ENCODE measurements at regions not wholly inside any gene's neighbourhood (a gene's known extent, or its start where the extent isn't known, plus 50 kb on each side); places are given as distances from the start of the nearest gene placed in this dataset.
A peak's percentile ranks its signal among the peaks of the same experiment; 100 is the strongest.

DNA sequence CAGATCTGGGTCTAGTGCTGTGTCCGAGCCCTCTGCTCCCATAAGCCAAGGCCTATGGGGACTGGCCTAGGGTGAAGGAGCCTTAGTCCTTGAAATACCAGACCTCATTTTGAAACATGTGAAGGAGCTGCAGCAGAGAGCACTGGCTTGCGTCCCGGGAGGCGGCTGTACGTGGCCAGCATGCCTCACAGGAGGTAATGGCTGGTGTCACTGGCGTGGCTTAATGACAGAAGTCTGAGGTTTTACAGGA lies 72.7 kb upstream of the OTOS start:
- TF ChIP-seq, protein P1, sequence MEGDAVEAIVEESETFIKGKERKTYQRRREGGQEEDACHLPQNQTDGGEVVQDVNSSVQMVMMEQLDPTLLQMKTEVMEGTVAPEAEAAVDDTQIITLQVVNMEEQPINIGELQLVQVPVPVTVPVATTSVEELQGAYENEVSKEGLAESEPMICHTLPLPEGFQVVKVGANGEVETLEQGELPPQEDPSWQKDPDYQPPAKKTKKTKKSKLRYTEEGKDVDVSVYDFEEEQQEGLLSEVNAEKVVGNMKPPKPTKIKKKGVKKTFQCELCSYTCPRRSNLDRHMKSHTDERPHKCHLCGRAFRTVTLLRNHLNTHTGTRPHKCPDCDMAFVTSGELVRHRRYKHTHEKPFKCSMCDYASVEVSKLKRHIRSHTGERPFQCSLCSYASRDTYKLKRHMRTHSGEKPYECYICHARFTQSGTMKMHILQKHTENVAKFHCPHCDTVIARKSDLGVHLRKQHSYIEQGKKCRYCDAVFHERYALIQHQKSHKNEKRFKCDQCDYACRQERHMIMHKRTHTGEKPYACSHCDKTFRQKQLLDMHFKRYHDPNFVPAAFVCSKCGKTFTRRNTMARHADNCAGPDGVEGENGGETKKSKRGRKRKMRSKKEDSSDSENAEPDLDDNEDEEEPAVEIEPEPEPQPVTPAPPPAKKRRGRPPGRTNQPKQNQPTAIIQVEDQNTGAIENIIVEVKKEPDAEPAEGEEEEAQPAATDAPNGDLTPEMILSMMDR (IDR thresholded peaks at IDR 0.05): no peak
- TF ChIP-seq POLR2A (IDR thresholded peaks at IDR 0.05): no peak
- H3K4me3 ChIP-seq: no peak overlapping the region
- intact Hi-C loops (cut with DNase I): no loop called here
- 44 to 78% (median 62%) methylated on average over 5 to 6 of the region's 6 CpGs for WGBS, 4 donors
- no peaks in the 10 kb centered on the region for H3K9me3 ChIP-seq (replicated peaks in 1 of 3)
- no peaks in the 10 kb centered on the region for H3K27me3 ChIP-seq
- no peak overlapping the region for H3K27ac ChIP-seq
- peak in 5 of 7 donors; percentile 38 to 63 (median 57) for DNase-seq
- no peaks in the 10 kb centered on the region for H3K36me3 ChIP-seq (replicated peaks in 1 of 2)
- no peaks in the 10 kb centered on the region for H3K4me1 ChIP-seq (replicated peaks in 1 of 2)

DNA sequence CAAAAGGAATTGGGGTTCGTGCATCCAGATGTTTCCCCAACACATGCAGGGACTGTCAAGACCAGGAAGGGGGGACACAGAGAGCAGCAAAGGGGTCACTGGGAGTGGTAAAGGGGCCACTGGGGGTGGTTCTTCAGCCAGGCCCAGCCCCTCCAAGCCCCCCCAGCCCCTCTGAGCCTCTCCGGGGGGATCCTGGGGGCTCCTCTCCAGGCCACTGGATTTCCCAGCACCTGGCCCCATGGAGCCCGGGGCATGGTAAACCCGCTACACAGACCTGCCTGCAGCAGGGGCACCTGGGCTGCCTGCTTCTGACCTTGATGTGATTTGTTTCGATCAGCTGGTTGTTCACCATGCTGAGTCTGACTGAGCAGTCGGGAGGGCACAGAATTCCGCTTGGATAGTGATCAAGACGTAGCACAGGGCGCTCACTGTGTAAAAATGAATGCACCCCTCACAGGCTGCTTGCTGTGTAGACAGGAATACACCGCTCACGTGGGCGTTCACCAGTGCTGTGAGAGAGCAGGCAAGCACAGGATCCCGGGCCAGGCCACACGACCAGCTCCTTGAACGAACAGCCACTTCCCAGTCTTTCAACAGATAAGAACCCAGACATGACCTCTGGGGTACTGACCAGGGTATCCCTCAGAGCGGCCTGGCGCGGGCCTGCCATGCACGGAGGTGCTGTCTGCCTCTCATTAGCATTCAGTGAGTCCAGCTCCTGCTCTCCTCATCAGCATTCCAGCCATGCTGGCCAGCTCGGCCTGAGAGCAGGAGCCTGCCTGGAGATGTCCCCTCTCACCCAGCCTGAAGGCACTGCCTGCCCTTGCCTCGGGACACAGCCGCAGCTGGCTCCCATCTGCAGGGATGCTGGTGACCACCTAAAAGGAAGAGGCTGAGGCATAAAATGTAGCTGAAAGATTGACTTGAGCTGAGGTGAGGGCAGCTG lies 73.3 kb upstream of the OTOS start:
- 75 to 88% (median 77%) methylated on average over 13 to 22 of the region's 22 CpGs for WGBS, 4 donors
- H3K27ac ChIP-seq: no peak overlapping the region
- intact Hi-C loops (cut with DNase I): no loop called here
- no peaks in the 10 kb centered on the region for H3K27me3 ChIP-seq
- H3K9me3 ChIP-seq (replicated peaks in 1 of 3): no peaks in the 10 kb centered on the region
- H3K36me3 ChIP-seq (replicated peaks in 1 of 2): no peaks in the 10 kb centered on the region
- TF ChIP-seq, protein P1 (IDR thresholded peaks at IDR 0.05): no peak
- TF ChIP-seq POLR2A (IDR thresholded peaks at IDR 0.05): no peak
- DNase-seq: peak in 3 of 7 donors; percentile 18 to 27 (median 25)
- no peaks in the 10 kb centered on the region for H3K4me1 ChIP-seq (replicated peaks in 1 of 2)
- H3K4me3 ChIP-seq: no peak overlapping the region

DNA sequence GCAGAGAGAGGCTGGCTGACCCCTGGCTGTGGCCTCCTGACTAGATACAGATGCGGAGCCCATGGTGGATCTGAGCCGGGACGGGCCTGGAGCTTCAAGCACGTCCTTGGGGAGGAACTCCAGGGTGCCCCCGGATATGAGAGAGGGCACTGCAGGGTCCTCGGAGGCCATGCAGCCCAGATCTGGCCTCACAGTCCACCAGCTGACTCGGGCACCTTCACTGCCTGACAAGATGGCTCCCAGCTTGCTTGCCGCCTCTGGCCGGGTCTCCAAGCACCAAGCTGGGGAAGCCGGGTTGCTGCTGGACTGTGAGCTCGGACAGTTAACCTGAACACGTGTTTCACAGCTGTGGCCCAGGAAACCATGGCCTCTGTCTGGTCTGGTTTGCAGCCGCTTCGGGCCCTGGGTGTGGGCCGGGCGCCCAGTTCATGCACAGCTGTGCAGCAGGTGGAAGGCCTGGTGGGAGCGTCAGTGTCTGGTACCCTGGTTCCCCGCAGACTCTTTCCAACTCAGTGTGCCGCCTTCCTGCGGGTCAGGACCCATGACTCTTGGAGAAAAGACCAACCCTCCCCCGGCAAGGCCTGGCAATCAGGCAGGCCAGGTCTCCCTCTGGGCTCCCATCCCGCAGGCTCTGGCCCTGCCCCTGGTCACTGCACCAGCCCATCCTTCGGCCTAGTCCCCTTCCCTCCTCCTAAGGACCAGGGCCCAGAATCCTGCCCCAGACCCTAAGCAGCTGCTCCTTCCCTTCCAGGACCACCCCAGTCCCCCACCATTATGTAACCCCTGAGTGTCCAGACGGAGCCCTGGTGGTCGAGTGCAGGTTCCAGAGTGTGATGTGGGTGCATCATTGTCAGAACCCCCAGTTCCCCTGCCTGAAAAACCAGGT lies 74.6 kb upstream of the OTOS start:
- peak in 3 of 7 donors; percentile 10 to 14 (median 14) for DNase-seq
- 93 to 95% (median 95%) methylated on average over 11 to 25 of the region's 25 CpGs for WGBS, 4 donors
- Histone ChIP-seq H3K36me3 (replicated peaks in 1 of 2) (no peaks in the 10 kb centered on the region), H3K27ac (no peak overlapping the region), H3K9me3 (replicated peaks in 1 of 3) (no peaks in the 10 kb centered on the region), H3K4me3 (no peak overlapping the region), H3K27me3 (no peaks in the 10 kb centered on the region), H3K4me1 (replicated peaks in 1 of 2) (no peaks in the 10 kb centered on the region)
- intact Hi-C loops (cut with DNase I): no loop called here
- TF ChIP-seq, protein P1 (IDR thresholded peaks at IDR 0.05): no peak
- no peak for TF ChIP-seq POLR2A (IDR thresholded peaks at IDR 0.05)

DNA sequence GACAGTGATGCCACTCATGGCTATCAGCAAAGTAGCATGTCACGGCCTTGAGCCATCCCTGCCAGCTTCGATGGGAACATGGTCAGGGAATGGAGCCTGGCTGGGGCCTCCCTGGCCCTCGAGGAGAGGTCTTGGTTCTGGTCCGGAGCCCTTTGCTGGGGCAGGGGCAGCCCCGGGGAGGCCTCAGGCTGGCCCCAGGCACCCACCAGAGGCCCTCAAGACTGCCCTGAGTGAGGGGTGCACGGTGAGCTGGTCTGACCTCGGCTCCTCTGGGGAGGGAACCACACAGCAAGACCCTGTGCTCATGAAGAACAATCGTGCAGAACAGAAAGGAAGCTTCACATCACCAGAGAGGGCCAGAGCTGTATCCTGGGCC lies 75.2 kb upstream of the OTOS start:
- DNase-seq: no peak
- intact Hi-C loops (cut with DNase I): no loop called here
- TF ChIP-seq, protein P1 (IDR thresholded peaks at IDR 0.05): no peak
- TF ChIP-seq POLR2A (IDR thresholded peaks at IDR 0.05): no peak
- Histone ChIP-seq H3K27ac (no peak overlapping the region), H3K4me1 (replicated peaks in 1 of 2) (no peaks in the 10 kb centered on the region), H3K9me3 (replicated peaks in 1 of 3) (no peaks in the 10 kb centered on the region), H3K4me3 (no peak overlapping the region), H3K36me3 (replicated peaks in 1 of 2) (no peaks in the 10 kb centered on the region), H3K27me3 (no peaks in the 10 kb centered on the region)
- WGBS, 4 donors: 75 to 89% (median 84%) methylated on average over 4 to 8 of the region's 8 CpGs
